ENCODE measurements at regions not wholly inside any gene's neighbourhood (a gene's known extent, or its start where the extent isn't known, plus 50 kb on each side); places are given as distances from the start of the nearest gene placed in this dataset.

GRCh38 chr14:26860111-26860510 is 262.3 kb upstream of the NOVA1 start:
- no peaks in the 10 kb centered on the region for H3K27me3 ChIP-seq (ENCODE audit: control insufficient read depth, extremely low read depth, insufficient read depth, low read length)
- H3K4me3 ChIP-seq (ENCODE audit: control insufficient read depth in 2 of 3, extremely low read depth in 1 of 3, insufficient read depth in 2 of 3, low read depth in 1 of 3, low read length in 3 of 3), result no peak overlapping the region
- H3K9ac ChIP-seq (ENCODE audit: control insufficient read depth, extremely low read depth, insufficient read depth, low read length), result no peak overlapping the region
- dilution Hi-C loops (cut with MboI; ENCODE audit: extremely low pct_ligation_motif_present, low sequenced_read_pairs), result no loop called here
- no peaks in the 10 kb centered on the region for H3K79me2 ChIP-seq (ENCODE audit: control insufficient read depth, insufficient read depth, low read length)
- H3K9me1 ChIP-seq (ENCODE audit: control insufficient read depth, extremely low read depth, insufficient read depth, low read length), result no peaks in the 10 kb centered on the region
- no peak overlapping the region for H3K27ac ChIP-seq (ENCODE audit: control insufficient read depth, insufficient read depth, low read length)
- no peaks in the 10 kb centered on the region for H3K4me1 ChIP-seq (ENCODE audit: control insufficient read depth, extremely low read depth, insufficient read depth, low read length)
- no peak overlapping the region for H3K4me2 ChIP-seq (ENCODE audit: control insufficient read depth, extremely low read depth, insufficient read depth, low read depth, low read length)
- no peaks in the 10 kb centered on the region for H3K9me3 ChIP-seq (ENCODE audit: control insufficient read depth, low read depth, low read length)
- no peak overlapping the region for H2AFZ ChIP-seq (ENCODE audit: control insufficient read depth, low read length)
- FAIRE-seq (no peak), DNase-seq (ENCODE audit: low read depth, low spot score) (no peak)
- no peaks in the 10 kb centered on the region for H3K36me3 ChIP-seq (ENCODE audit: control insufficient read depth in 2 of 2, extremely low read depth in 1 of 2, insufficient read depth in 2 of 2, low read length in 2 of 2)
- H4K20me1 ChIP-seq (ENCODE audit: control insufficient read depth, extremely low read depth, insufficient read depth, low read length), result no peaks in the 10 kb centered on the region
- no peak for TF ChIP-seq CTCF (optimal IDR thresholded peaks at IDR 0.05 in 1 of 3, IDR thresholded peaks at IDR 0.05 in 1 of 3, conservative IDR thresholded peaks at IDR 0.05 in 1 of 3; ENCODE audit: extremely low read depth in 1 of 3, insufficient read depth in 2 of 3, low read length in 3 of 3)
- no peak for TF ChIP-seq EZH2 (IDR thresholded peaks at IDR 0.05; ENCODE audit: low read length)

- dilution Hi-C loops (cut with MboI; ENCODE audit: extremely low pct_ligation_motif_present, low sequenced_read_pairs), result no loop called here
- H2AFZ ChIP-seq (ENCODE audit: control insufficient read depth, low read length), result no peak overlapping the region
- no peaks in the 10 kb centered on the region for H4K20me1 ChIP-seq (ENCODE audit: control insufficient read depth, extremely low read depth, insufficient read depth, low read length)
- no peak overlapping the region for H3K4me2 ChIP-seq (ENCODE audit: control insufficient read depth, extremely low read depth, insufficient read depth, low read depth, low read length)
- no peaks in the 10 kb centered on the region for H3K27me3 ChIP-seq (ENCODE audit: control insufficient read depth, extremely low read depth, insufficient read depth, low read length)
- no peak overlapping the region for H3K27ac ChIP-seq (ENCODE audit: control insufficient read depth, insufficient read depth, low read length)
- H3K9me1 ChIP-seq (ENCODE audit: control insufficient read depth, extremely low read depth, insufficient read depth, low read length), result no peaks in the 10 kb centered on the region
- H3K9me3 ChIP-seq (ENCODE audit: control insufficient read depth, low read depth, low read length), result no peaks in the 10 kb centered on the region
- DNase-seq (ENCODE audit: low read depth, low spot score), result no peak
- no peaks in the 10 kb centered on the region for H3K36me3 ChIP-seq (ENCODE audit: control insufficient read depth in 2 of 2, extremely low read depth in 1 of 2, insufficient read depth in 2 of 2, low read length in 2 of 2)
- H3K4me3 ChIP-seq (ENCODE audit: control insufficient read depth in 2 of 3, extremely low read depth in 1 of 3, insufficient read depth in 2 of 3, low read depth in 1 of 3, low read length in 3 of 3), result no peak overlapping the region
- H3K4me1 ChIP-seq (ENCODE audit: control insufficient read depth, extremely low read depth, insufficient read depth, low read length), result no peaks in the 10 kb centered on the region
- no peaks in the 10 kb centered on the region for H3K79me2 ChIP-seq (ENCODE audit: control insufficient read depth, insufficient read depth, low read length)
- H3K9ac ChIP-seq (ENCODE audit: control insufficient read depth, extremely low read depth, insufficient read depth, low read length), result no peak overlapping the region
- no peak for FAIRE-seq
- TF ChIP-seq CTCF (optimal IDR thresholded peaks at IDR 0.05 in 1 of 3, IDR thresholded peaks at IDR 0.05 in 1 of 3, conservative IDR thresholded peaks at IDR 0.05 in 1 of 3; ENCODE audit: extremely low read depth in 1 of 3, insufficient read depth in 2 of 3, low read length in 3 of 3) (no peak), EZH2 (IDR thresholded peaks at IDR 0.05; ENCODE audit: low read length) (no peak)
Observed at GRCh38 chr14:26863736-26864135, 265.9 kb upstream of the NOVA1 start.

All from keratinocyte (primary cell).